SK-N-SH (cell line): ENCODE measurements at regions not wholly inside any gene's neighbourhood (a gene's known extent, or its start where the extent isn't known, plus 50 kb on each side); places are given as distances from the start of the nearest gene placed in this dataset.

Experiments used
- CTCF ChIA-PET: fragments of 300-600, 350-600 bp; formaldehyde crosslinking; extraction: SDS; loops from one replicate; lab custom pipeline; 2021; lab: Yijun Ruan, JAX
- POLR2A ChIA-PET: fragments of 350-600 bp; sonication (Branson Sonifier 250); formaldehyde crosslinking; extraction: SDS; loops from one replicate; lab custom pipeline; 2020; ENCODE audit warnings: antibody characterized with exemption, inconsistent platforms; lab: Yijun Ruan, JAX
- DNase-seq: peaks from one replicate; pipeline ENCODE4 v3.0.0; 2012
- H2AFZ ChIP-seq: fragments of 200-600 bp; sonication (generic); 2 replicates; pipeline ENCODE4 v1.8.1; 2016; ENCODE audit warnings: antibody characterized with exemption, mild to moderate bottlenecking, low read depth
- H3F3A ChIP-seq: fragments of 200-600 bp; sonication (generic); replicated peaks from 2 replicates; pipeline ENCODE3; 2016; ENCODE audit warnings: antibody characterized with exemption, mild to moderate bottlenecking; ENCODE audit not compliant: insufficient read depth
- H3K27ac ChIP-seq, 2 experiments: fragments of 200-500 bp in 1 of 2; fragments of 200-600 bp in 1 of 2; sonication (Bioruptor generic) in 1 of 2; sonication (generic), shearing (Covaris generic) in 1 of 2; 2 replicates each; pipeline versions ENCODE4 v1.5.1 to v1.6.1; 2014 to 2016; ENCODE audit warnings: low read depth in 2 of 2, inconsistent platforms in 1 of 2, low read length in 1 of 2, mild to moderate bottlenecking in 1 of 2, mixed read lengths in 1 of 2
- H3K27me3 ChIP-seq: fragments of 200-600 bp; sonication (generic), shearing (Covaris generic); 2 replicates; pipeline ENCODE4 v1.6.1; 2016; ENCODE audit warnings: mixed run types; ENCODE audit not compliant: insufficient read depth
- H3K36me3 ChIP-seq, 2 experiments: fragments of 200-500 bp in 1 of 2; fragments of 200-600 bp in 1 of 2; sonication (Bioruptor generic) in 1 of 2; sonication (generic) in 1 of 2; replicated peaks in 1 of 2; 2 replicates each; pipeline versions ENCODE3 to v1.5.1; 2014 to 2016; ENCODE audit warnings: low read length in 1 of 2, mild to moderate bottlenecking in 1 of 2; ENCODE audit not compliant: insufficient read depth in 2 of 2, control insufficient read depth in 1 of 2
- H3K4me1 ChIP-seq, 2 experiments: fragments of 200-500 bp in 1 of 2; fragments of 200-600 bp in 1 of 2; sonication (Bioruptor generic) in 1 of 2; sonication (generic), shearing (Covaris generic) in 1 of 2; 2 replicates each; pipeline versions ENCODE4 v1.5.1 to v1.6.1; 2014 to 2016; ENCODE audit warnings: low read depth in 1 of 2, low read length in 1 of 2, mixed run types in 1 of 2; ENCODE audit not compliant: insufficient read depth in 2 of 2, control insufficient read depth in 1 of 2
- H3K4me2 ChIP-seq: fragments of 200-600 bp; sonication (generic), shearing (Covaris generic); 2 replicates; pipeline ENCODE4 v1.6.1; 2017; ENCODE audit warnings: mixed run types
- H3K4me3 ChIP-seq, 2 experiments: fragments of 200-500 bp in 1 of 2; fragments of 200-600 bp in 1 of 2; sonication (Bioruptor generic) in 1 of 2; sonication (generic), shearing (Covaris generic) in 1 of 2; 2 replicates each; pipeline versions ENCODE4 v1.5.1 to v1.8.1; 2014 to 2016; ENCODE audit warnings: low read depth in 2 of 2, inconsistent platforms in 1 of 2, low read length in 1 of 2, mild to moderate bottlenecking in 1 of 2, mixed read lengths in 1 of 2, moderate library complexity in 1 of 2
- H3K79me2 ChIP-seq: fragments of 200-600 bp; sonication (generic); 2 replicates; pipeline ENCODE4 v1.8.1; 2017; ENCODE audit warnings: mild to moderate bottlenecking; ENCODE audit not compliant: insufficient read depth
- H3K9ac ChIP-seq: fragments of 200-600 bp; sonication (generic); 2 replicates; pipeline ENCODE4 v1.6.1; 2017; ENCODE audit warnings: mixed run types
- H3K9me2 ChIP-seq: fragments of 200-600 bp; sonication (generic); 2 replicates; pipeline ENCODE4 v1.6.1; 2017; ENCODE audit warnings: mixed run types
- H3K9me3 ChIP-seq: fragments of 200-600 bp; sonication (generic); 2 replicates; pipeline ENCODE4 v1.6.1; 2017; ENCODE audit warnings: mixed run types, mild to moderate bottlenecking, moderate library complexity
- H4K20me1 ChIP-seq: fragments of 200-600 bp; sonication (generic); 2 replicates; pipeline ENCODE4 v1.6.1; 2017; ENCODE audit warnings: mild to moderate bottlenecking, mixed run types; ENCODE audit not compliant: insufficient read depth
- CHD2 ChIP-seq: fragments of 150-350 bp; IDR thresholded peaks from 2 replicates; pipeline ENCODE4 v1.6.1; 2018; ENCODE audit warnings: low read length; ENCODE audit not compliant: partially characterized antibody
- CTCF ChIP-seq: fragments of 200-600 bp; sonication (generic); IDR thresholded peaks from 2 replicates; pipeline ENCODE4 v1.6.1; 2017; ENCODE audit warnings: antibody characterized with exemption, mild to moderate bottlenecking, moderate library complexity
- ELF1 ChIP-seq: IDR thresholded peaks from 2 replicates; pipeline ENCODE4 v1.4.0; 2012
- EZH2phosphoT487 ChIP-seq: fragments of 200-600 bp; sonication (generic); IDR thresholded peaks from 2 replicates; pipeline ENCODE4 v1.6.1; 2017; ENCODE audit warnings: low read depth, mixed run types, mild to moderate bottlenecking, antibody characterized with exemption, moderate library complexity, borderline replicate concordance
- FOXJ3 ChIP-seq: sonication (generic); formaldehyde crosslinking; IDR thresholded peaks from 2 replicates; pipeline ENCODE4 v1.5.1; 2020; ENCODE audit warnings: mild to moderate bottlenecking, missing genetic modification reagents
- FOXM1 ChIP-seq: IDR thresholded peaks from 2 replicates; pipeline ENCODE4 v1.4.0; 2012; ENCODE audit warnings: low read depth, mild to moderate bottlenecking
- GATA2 ChIP-seq: sonication (generic); formaldehyde crosslinking; IDR thresholded peaks from 2 replicates; pipeline ENCODE4 v1.5.0; 2020; ENCODE audit warnings: mild to moderate bottlenecking, missing genetic modification reagents
- JUND ChIP-seq: IDR thresholded peaks from 2 replicates; pipeline ENCODE4 v1.4.0; 2012
- MAX ChIP-seq: IDR thresholded peaks from 2 replicates; pipeline ENCODE4 v1.4.0; 2012; ENCODE audit warnings: low read depth
- MXI1 ChIP-seq: IDR thresholded peaks from 2 replicates; pipeline ENCODE4 v1.6.1; 2012; ENCODE audit warnings: mild to moderate bottlenecking, low read depth, low read length, improper control_type of control experiment
- NRF1 ChIP-seq: IDR thresholded peaks from 2 replicates; pipeline ENCODE4 v1.6.1; 2012; ENCODE audit warnings: low read depth, mild to moderate bottlenecking, low read length
- PBX3 ChIP-seq: IDR thresholded peaks from 2 replicates; pipeline ENCODE4; 2012
- POLR2AphosphoS5 ChIP-seq: IDR thresholded peaks from 2 replicates; pipeline ENCODE4 v1.6.1; 2012; ENCODE audit warnings: low read depth, low read length
- REST ChIP-seq: IDR thresholded peaks from 2 replicates; pipeline ENCODE4 v1.6.1; 2012; ENCODE audit warnings: mild to moderate bottlenecking, low read depth, low read length, moderate library complexity
- RFX5 ChIP-seq: IDR thresholded peaks from 2 replicates; pipeline ENCODE4 v1.6.1; 2012; ENCODE audit warnings: mild to moderate bottlenecking, improper control_type of control experiment, low read length
- RXRA ChIP-seq: IDR thresholded peaks from 2 replicates; pipeline ENCODE4 v1.4.0; 2012; ENCODE audit warnings: low read depth, mild to moderate bottlenecking, borderline replicate concordance
- SIN3A ChIP-seq: IDR thresholded peaks from 2 replicates; pipeline ENCODE4 v1.6.1; 2012; ENCODE audit warnings: low read depth, mild to moderate bottlenecking, low read length, moderate library complexity, borderline replicate concordance
- TAF1 ChIP-seq: IDR thresholded peaks from 2 replicates; pipeline ENCODE4 v1.6.1; 2012; ENCODE audit warnings: low read depth, mild to moderate bottlenecking, low read length, moderate library complexity, borderline replicate concordance
- USF1 ChIP-seq: IDR thresholded peaks from 2 replicates; pipeline ENCODE4 v1.4.0; 2012; ENCODE audit warnings: low read depth, borderline replicate concordance
- WGBS: methylation state at CpG from one replicate; pipeline ENCODE4 v1.1.6; 2017; ENCODE audit warnings: low lambda C conversion rate; 5-methylcytosine and 5-hydroxymethylcytosine counted together

DNA sequence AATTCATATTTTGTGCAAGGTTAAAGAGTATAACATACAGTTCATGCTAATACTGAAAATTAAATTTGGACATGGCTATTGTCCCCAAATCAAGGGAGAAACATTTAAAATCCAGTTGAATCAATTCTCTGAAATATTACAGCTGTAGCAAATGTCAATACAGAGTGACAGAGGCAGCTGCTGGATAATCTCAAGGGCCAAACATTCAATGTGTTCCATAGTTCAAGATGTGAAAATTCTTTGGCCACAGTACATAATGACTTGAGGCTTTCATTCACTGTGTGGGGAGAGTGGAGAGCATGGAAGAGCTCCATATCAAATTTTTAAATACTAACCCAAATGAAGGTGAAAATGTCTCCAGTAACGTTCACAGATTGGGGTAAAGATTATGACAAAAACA, 1192.8 kb upstream of the CADM2 start:
- DNase-seq = no peak
- Histone ChIP-seq H3K4me2 (no peak overlapping the region), H3K9ac (no peak overlapping the region), H3K36me3 (no peaks in the 10 kb centered on the region), H3K27me3 (no peaks in the 10 kb centered on the region), H2AFZ (no peak overlapping the region), H3K9me3 (no peaks in the 10 kb centered on the region), H3K79me2 (no peaks in the 10 kb centered on the region), H3K27ac (no peak overlapping the region), H3F3A (no peaks in the 10 kb centered on the region), H3K4me1 (no peaks in the 10 kb centered on the region), H4K20me1 (no peaks in the 10 kb centered on the region), H3K9me2 (no peaks in the 10 kb centered on the region), H3K4me3 (no peak overlapping the region)
- ChIA-PET POLR2A (no interaction called here), CTCF (no interaction called here)
- no peak for TF ChIP-seq POLR2AphosphoS5
- no peak for TF ChIP-seq EZH2phosphoT487
- TF ChIP-seq CTCF = no peak
- no peak for TF ChIP-seq MAX
- TF ChIP-seq FOXJ3 = no peak
- no peak for TF ChIP-seq NRF1
- TF ChIP-seq CHD2 = no peak
- TF ChIP-seq MXI1 = no peak
- TF ChIP-seq PBX3 = no peak
- no peak for TF ChIP-seq GATA2 (CRISPR knock-in tag)
- no peak for TF ChIP-seq REST
- TF ChIP-seq JUND = no peak
- no peak for TF ChIP-seq SIN3A
- TF ChIP-seq TAF1 = no peak
- TF ChIP-seq ELF1 = no peak
- no peak for TF ChIP-seq RXRA
- no peak for TF ChIP-seq RFX5
- TF ChIP-seq USF1 = no peak
- no peak for TF ChIP-seq FOXM1
- 0% methylated on average over 1 of the region's 1 CpG for WGBS
